A549 (cell line): ENCODE measurements at regions not wholly inside any gene's neighbourhood (a gene's known extent, or its start where the extent isn't known, plus 50 kb on each side); places are given as distances from the start of the nearest gene placed in this dataset.

Source experiments
- ATAC-seq, 2 experiments: fragments of 200-7000 bp in 1 of 2; fragments of >200 bp in 1 of 2; cut with Nextera tagmentation in 1 of 2; cut with Tn5 transposase in 1 of 2; 3 replicates each; pipeline versions ENCODE4 v1.8.0 to v1.9.1; 2018 to 2020; ENCODE audit warnings: mild to moderate bottlenecking in 1 of 2, moderate library complexity in 1 of 2
- CTCF ChIA-PET: fragments of 300-600 bp; sonication (Branson Sonifier 250); formaldehyde crosslinking; extraction: SDS; loops from one replicate; lab custom pipeline; 2021; ENCODE audit warnings: antibody characterized with exemption, inconsistent platforms; lab: Yijun Ruan, JAX
- POLR2A ChIA-PET: fragments of 350-600 bp; formaldehyde crosslinking; extraction: SDS; loops from one replicate; lab custom pipeline; 2021; ENCODE audit warnings: antibody characterized with exemption, inconsistent platforms; lab: Yijun Ruan, JAX
- DNase-seq, 2 experiments: peaks; one replicate each; pipeline versions ENCODE4 v3.0.0 to v3.0.0-alpha.2; 2011 to 2016; ENCODE audit warnings: low read depth in 1 of 2, low spot score in 1 of 2
- FAIRE-seq: peaks from 2 replicates; lab custom pipeline; 2011; peaks lifted over from hg19 to GRCh38; lab: Jason Lieb, UNC
- H3K27ac ChIP-seq, 2 experiments: fragments of >200 bp; sonication (Bioruptor Twin); formaldehyde crosslinking; 3 replicates each; pipeline ENCODE4 v1.5.1; 2016 to 2017
- H3K4me1 ChIP-seq: fragments of >200 bp; sonication (Bioruptor Twin); formaldehyde crosslinking; 3 replicates; pipeline ENCODE4 v1.6.1; 2016
- H3K4me2 ChIP-seq: fragments of >200 bp; sonication (Bioruptor Twin); formaldehyde crosslinking; 3 replicates; pipeline ENCODE4 v1.6.1; 2016
- H3K4me3 ChIP-seq: fragments of >200 bp; sonication (Bioruptor Twin); formaldehyde crosslinking; 3 replicates; pipeline ENCODE4 v1.5.1; 2016
- H3K9me3 ChIP-seq: fragments of >200 bp; sonication (Bioruptor Twin); formaldehyde crosslinking; 3 replicates; pipeline ENCODE4 v1.6.1; 2016
- BHLHE40 ChIP-seq: IDR thresholded peaks from 2 replicates; pipeline ENCODE4 v1.6.1; 2012; ENCODE audit warnings: low read depth, low read length, inconsistent platforms
- CBX8 ChIP-seq: fragments of 200-600 bp; sonication (generic); IDR thresholded peaks from 2 replicates; pipeline ENCODE4 v1.6.1; 2016
- CHD4 ChIP-seq: fragments of 200-600 bp; sonication (generic); IDR thresholded peaks from 2 replicates; pipeline ENCODE4 v1.6.1; 2016; ENCODE audit warnings: antibody characterized with exemption, mild to moderate bottlenecking, borderline replicate concordance
- CTCF ChIP-seq: fragments of >200 bp; sonication (Bioruptor Twin); formaldehyde crosslinking; IDR thresholded peaks from 3 replicates; pipeline ENCODE4 v1.5.1; 2016
- EHF ChIP-seq: fragments of 250-450 bp; sonication (Bioruptor Pico); IDR thresholded peaks from 2 replicates; pipeline ENCODE4 v1.5.0; 2020; ENCODE audit warnings: mild to moderate bottlenecking
- ESRRA ChIP-seq: fragments of 150-350 bp; IDR thresholded peaks from 2 replicates; pipeline ENCODE4 v1.6.1; 2014; ENCODE audit warnings: mild to moderate bottlenecking, low read length, borderline replicate concordance
- FOXS1 ChIP-seq: fragments of 250-450 bp; sonication (Bioruptor Pico); IDR thresholded peaks from 2 replicates; pipeline ENCODE4 v1.5.0; 2020; ENCODE audit warnings: mild to moderate bottlenecking, moderate library complexity
- HOXA7 ChIP-seq: fragments of 250-450 bp; sonication (Bioruptor Pico); IDR thresholded peaks from 2 replicates; pipeline ENCODE4 v1.5.0; 2020; ENCODE audit warnings: mild to moderate bottlenecking, moderate library complexity
- HOXB13 ChIP-seq: fragments of 250-450 bp; sonication (Bioruptor Pico); IDR thresholded peaks from 2 replicates; pipeline ENCODE4 v1.5.0; 2020; ENCODE audit warnings: low read depth, mild to moderate bottlenecking, moderate library complexity
- HOXB5 ChIP-seq: fragments of 250-450 bp; sonication (Bioruptor Pico); IDR thresholded peaks from 2 replicates; pipeline ENCODE4 v1.5.0; 2020; ENCODE audit warnings: mild to moderate bottlenecking, moderate library complexity
- JUN ChIP-seq, 2 experiments: fragments of >200 bp; sonication (Bioruptor Twin); formaldehyde crosslinking; IDR thresholded peaks; 2 replicates in 1 of 2; 3 replicates in 1 of 2; pipeline ENCODE4 v1.6.1; 2016 to 2017
- KDM1A ChIP-seq: fragments of 200-600 bp; sonication (generic); IDR thresholded peaks from 2 replicates; pipeline ENCODE4 v1.6.1; 2016; ENCODE audit warnings: low read depth, mild to moderate bottlenecking
- KDM5A ChIP-seq: fragments of 200-600 bp; sonication (generic); IDR thresholded peaks from 2 replicates; pipeline ENCODE4 v1.6.1; 2016; ENCODE audit warnings: antibody characterized with exemption, mild to moderate bottlenecking
- MAFK ChIP-seq: fragments of 450-650 bp; IDR thresholded peaks from 2 replicates; pipeline ENCODE4 v1.6.1; 2014; ENCODE audit not compliant: partially characterized antibody
- MAZ ChIP-seq: fragments of 150-350 bp; IDR thresholded peaks from 2 replicates; pipeline ENCODE4 v1.6.1; 2014; ENCODE audit warnings: antibody characterized with exemption, low read depth, low read length, borderline replicate concordance
- NFE2L2 ChIP-seq: fragments of 150-350 bp; conservative IDR thresholded peaks from 2 replicates; pipeline ENCODE4 v1.6.1; 2014; ENCODE audit warnings: low read length
- NPAS2 ChIP-seq: fragments of 250-450 bp; sonication (Bioruptor Pico); IDR thresholded peaks from 2 replicates; pipeline ENCODE4 v1.8.0; 2022; ENCODE audit warnings: mild to moderate bottlenecking, moderate library complexity, borderline replicate concordance
- POLR2A ChIP-seq: IDR thresholded peaks from 2 replicates; pipeline ENCODE4 v1.6.1; 2012; ENCODE audit warnings: mild to moderate bottlenecking, low read length
- RAD21 ChIP-seq, 2 experiments: fragments of >200 bp in 1 of 2; sonication (Bioruptor Twin) in 1 of 2; formaldehyde crosslinking in 1 of 2; IDR thresholded peaks in 1 of 2; conservative IDR thresholded peaks in 1 of 2; 2 replicates in 1 of 2; 3 replicates in 1 of 2; pipeline ENCODE4 v1.6.1; 2012 to 2018; ENCODE audit warnings: inconsistent platforms in 1 of 2
- RCOR1 ChIP-seq: fragments of 150-350 bp; IDR thresholded peaks from 2 replicates; pipeline ENCODE4 v1.6.1; 2014; ENCODE audit warnings: antibody characterized with exemption, low read length, low read depth
- SREBF2 ChIP-seq: fragments of 450-650 bp; IDR thresholded peaks from 2 replicates; pipeline ENCODE4 v1.6.1; 2014; ENCODE audit warnings: mild to moderate bottlenecking, moderate library complexity
- TP53 ChIP-seq: fragments of 250-450 bp; sonication (Bioruptor Pico); IDR thresholded peaks from 2 replicates; pipeline ENCODE4 v1.5.0; 2021; ENCODE audit warnings: mild to moderate bottlenecking, moderate library complexity
- WGBS: methylation state at CpG from one replicate; pipeline ENCODE4 v1.1.6; 2017; ENCODE audit errors: missing lambda C conversion rate; 5-methylcytosine and 5-hydroxymethylcytosine counted together
- TF ChIP-seq, protein P1 (sequence below): IDR thresholded peaks from 2 replicates; pipeline ENCODE4 v1.6.1; 2012

DNA sequence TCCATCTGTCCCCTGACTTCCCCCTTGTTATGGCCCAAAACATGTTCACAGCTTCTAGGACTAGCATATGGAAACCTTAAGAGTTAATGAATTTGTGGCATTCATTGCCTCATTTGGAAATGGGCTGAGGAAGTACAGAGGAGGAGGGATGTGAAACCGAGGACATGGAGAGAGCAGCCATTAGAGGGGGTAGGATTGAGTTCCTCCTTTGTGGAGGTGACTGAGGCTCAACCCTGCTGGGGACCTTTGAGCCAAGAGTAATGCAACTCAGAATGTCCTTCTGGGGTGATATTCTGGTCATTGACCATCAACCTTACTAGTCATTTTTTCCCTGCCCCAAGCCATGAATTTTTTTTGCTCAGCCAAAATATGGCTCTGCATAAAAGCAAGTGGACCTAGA lies 109.4 kb downstream of the ZNF518B start:
- FAIRE-seq: no peak

GRCh38 chr4:10347281-10347795 lies 109.9 kb downstream of the ZNF518B start:
- Histone ChIP-seq H3K4me2 (no peak overlapping the region), H3K4me1 (no peaks in the 10 kb centered on the region), H3K4me3 (no peak overlapping the region), H3K9me3 (no peaks in the 10 kb centered on the region), H3K27ac (no peak overlapping the region)
- FAIRE-seq (no peak), ATAC-seq (no peak), DNase-seq (no peak)
- ChIA-PET CTCF (no interaction called here), POLR2A (no interaction called here)
- TF ChIP-seq MAZ (no peak), HOXB13 (CRISPR knock-in tag) (no peak), KDM5A (no peak), FOXS1 (CRISPR knock-in tag) (no peak)
- 18% methylated on average over 5 of the region's 5 CpGs for WGBS

More for the DNA sequence above, 109.4 kb downstream of the ZNF518B start:
- WGBS: 0% methylated on average over 1 of the region's 1 CpG
- ChIA-PET POLR2A (no interaction called here), CTCF (no interaction called here)
- TF ChIP-seq RAD21 (conservative IDR thresholded peaks at IDR 0.05 in 1 of 2, IDR thresholded peaks at IDR 0.05 in 1 of 2) (no peak), SREBF2 (no peak), BHLHE40 (no peak), NPAS2 (CRISPR knock-in tag) (no peak), KDM5A (no peak), CTCF (no peak), MAZ (no peak), FOXS1 (CRISPR knock-in tag) (no peak), JUN (IDR thresholded peaks at IDR 0.05) (no peak), HOXA7 (CRISPR knock-in tag) (no peak), EHF (CRISPR knock-in tag) (no peak), TP53 (no peak), POLR2A (no peak), KDM1A (no peak), MAFK (no peak), HOXB5 (no peak), NFE2L2 (no peak), CHD4 (no peak), RCOR1 (no peak)
- TF ChIP-seq, protein P1, sequence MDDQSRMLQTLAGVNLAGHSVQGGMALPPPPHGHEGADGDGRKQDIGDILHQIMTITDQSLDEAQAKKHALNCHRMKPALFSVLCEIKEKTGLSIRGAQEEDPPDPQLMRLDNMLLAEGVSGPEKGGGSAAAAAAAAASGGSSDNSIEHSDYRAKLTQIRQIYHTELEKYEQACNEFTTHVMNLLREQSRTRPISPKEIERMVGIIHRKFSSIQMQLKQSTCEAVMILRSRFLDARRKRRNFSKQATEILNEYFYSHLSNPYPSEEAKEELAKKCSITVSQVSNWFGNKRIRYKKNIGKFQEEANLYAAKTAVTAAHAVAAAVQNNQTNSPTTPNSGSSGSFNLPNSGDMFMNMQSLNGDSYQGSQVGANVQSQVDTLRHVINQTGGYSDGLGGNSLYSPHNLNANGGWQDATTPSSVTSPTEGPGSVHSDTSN: no peak
- ATAC-seq (no peak), DNase-seq (no peak)
- Histone ChIP-seq H3K9me3 (no peaks in the 10 kb centered on the region), H3K4me2 (no peak overlapping the region), H3K4me3 (no peak overlapping the region), H3K27ac (no peak overlapping the region), H3K4me1 (no peaks in the 10 kb centered on the region)

DNA sequence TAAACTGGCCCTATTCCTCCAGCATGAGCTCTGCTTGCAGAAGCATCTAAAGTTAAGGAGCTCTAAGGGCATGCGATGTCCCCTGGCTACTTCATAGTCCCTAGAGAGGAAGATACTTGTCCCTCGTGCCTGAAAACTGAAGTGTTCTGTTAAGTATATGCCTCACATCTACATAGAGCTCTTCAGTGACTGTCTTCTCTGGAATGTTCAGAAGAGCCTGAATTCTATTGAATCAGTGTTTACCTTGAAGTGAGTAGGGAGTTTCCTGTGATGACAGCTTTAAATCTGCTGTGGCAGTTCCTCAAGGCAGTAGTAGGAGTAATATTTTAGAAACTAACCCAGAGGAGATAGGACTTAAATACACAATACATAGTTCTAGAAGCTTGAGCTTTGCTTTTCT lies 111.2 kb downstream of the ZNF518B start:
- no peak overlapping the region for H3K27ac ChIP-seq
- CTCF ChIA-PET: interaction anchor here (0.6 kb wide), 1 partner anchor 63 kb away, joined by 3 read pairs; no protein-coding TSS in a partner anchor
- TF ChIP-seq CBX8 (no peak), ESRRA (no peak), TP53 (no peak)
- FAIRE-seq: no peak
- WGBS: 7% methylated on average over 2 of the region's 2 CpGs
- no peaks in the 10 kb centered on the region for H3K4me1 ChIP-seq
- POLR2A ChIA-PET: no interaction called here
- no peak overlapping the region for H3K4me2 ChIP-seq
- ATAC-seq: no peak
- no peaks in the 10 kb centered on the region for H3K9me3 ChIP-seq
- no peak overlapping the region for H3K4me3 ChIP-seq
- DNase-seq: no peak
